Adipocyte (in vitro differentiated cells): ENCODE measurements at regions not wholly inside any gene's neighbourhood (a gene's known extent, or its start where the extent isn't known, plus 50 kb on each side); places are given as distances from the start of the nearest gene placed in this dataset.

ENCODE experiments used
- DNase-seq: peaks from one replicate; pipeline ENCODE4 v3.0.0-alpha.2; 2015; ENCODE audit warnings: low read depth
- H3K27me3 ChIP-seq: replicated peaks from 2 replicates; pipeline ENCODE4 v1.7.0; 2013; ENCODE audit warnings: mild to moderate bottlenecking, low read length, moderate library complexity; ENCODE audit not compliant: control insufficient read depth, insufficient read depth
- H3K36me3 ChIP-seq: 2 replicates; pipeline ENCODE4 v1.7.0; 2013; ENCODE audit warnings: low read length, mild to moderate bottlenecking, moderate library complexity; ENCODE audit not compliant: control insufficient read depth, insufficient read depth, severe bottlenecking
- H3K4me1 ChIP-seq: 2 replicates; pipeline ENCODE4 v1.7.0; 2013; ENCODE audit warnings: mild to moderate bottlenecking, low read length, moderate library complexity; ENCODE audit not compliant: control insufficient read depth, insufficient read depth
- H3K4me3 ChIP-seq: 2 replicates; pipeline ENCODE4 v1.7.0; 2013; ENCODE audit warnings: mild to moderate bottlenecking, low read length, moderate library complexity
- H3K9ac ChIP-seq: 2 replicates; pipeline ENCODE4 v1.7.0; 2013; ENCODE audit warnings: mild to moderate bottlenecking, low read length, moderate library complexity
- H3K9me3 ChIP-seq: 2 replicates; pipeline ENCODE4 v1.7.0; 2013; ENCODE audit warnings: mild to moderate bottlenecking, low read length, moderate library complexity; ENCODE audit not compliant: control insufficient read depth

- H3K4me1 ChIP-seq: no peaks in the 10 kb centered on the region
- no peaks in the 10 kb centered on the region for H3K27me3 ChIP-seq
- no peaks in the 10 kb centered on the region for H3K36me3 ChIP-seq
- H3K9me3 ChIP-seq: no peaks in the 10 kb centered on the region
- H3K4me3 ChIP-seq: no peak overlapping the region
- no peak for DNase-seq
- H3K9ac ChIP-seq: no peak overlapping the region
Measured at GRCh38 chr5:148768806-148769415, 57.5 kb upstream of the ADRB2 start.

GRCh38 chr5:148769941-148770340 is 56.5 kb upstream of the ADRB2 start:
- H3K27me3 ChIP-seq: no peaks in the 10 kb centered on the region
- H3K36me3 ChIP-seq: no peaks in the 10 kb centered on the region
- H3K9me3 ChIP-seq: no peaks in the 10 kb centered on the region
- H3K9ac ChIP-seq: no peak overlapping the region
- H3K4me1 ChIP-seq: no peaks in the 10 kb centered on the region
- DNase-seq: no peak
- no peak overlapping the region for H3K4me3 ChIP-seq

GRCh38 chr5:148774313-148774712 is 52.1 kb upstream of the ADRB2 start:
- Histone ChIP-seq H3K36me3 (no peaks in the 10 kb centered on the region), H3K27me3 (no peaks in the 10 kb centered on the region), H3K9me3 (no peaks in the 10 kb centered on the region), H3K4me3 (no peak overlapping the region), H3K9ac (no peak overlapping the region), H3K4me1 (peaks cover 4% of the 10 kb centered on the region)
- no peak for DNase-seq

- Histone ChIP-seq H3K9ac (no peak overlapping the region), H3K27me3 (no peaks in the 10 kb centered on the region), H3K36me3 (no peaks in the 10 kb centered on the region), H3K9me3 (no peaks in the 10 kb centered on the region), H3K4me3 (no peak overlapping the region), H3K4me1 (peaks cover 4% of the 10 kb centered on the region)
- DNase-seq: no peak
Measured at GRCh38 chr5:148776261-148776660, 50.1 kb upstream of the ADRB2 start.
